Testis (tissue), 2 donors: ENCODE measurements at regions not wholly inside any gene's neighbourhood (a gene's known extent, or its start where the extent isn't known, plus 50 kb on each side); places are given as distances from the start of the nearest gene placed in this dataset.

Experiments
- POLR2A ChIP-seq: fragments of 450-650 bp; IDR thresholded peaks from one replicate; pipeline ENCODE4 v1.6.1; 2017; ENCODE audit warnings: antibody characterized with exemption, mild to moderate bottlenecking, moderate library complexity
- TF ChIP-seq, protein P1 (sequence below), 3 experiments: fragments of 450-650 bp in 2 of 3; fragments of 200-600 bp in 1 of 3; sonication (generic) in 1 of 3; IDR thresholded peaks; one replicate each; pipeline ENCODE4 v1.5.1; 2016 to 2019; ENCODE audit warnings: antibody characterized with exemption in 3 of 3, mild to moderate bottlenecking in 2 of 3, moderate library complexity in 1 of 3

DNA sequence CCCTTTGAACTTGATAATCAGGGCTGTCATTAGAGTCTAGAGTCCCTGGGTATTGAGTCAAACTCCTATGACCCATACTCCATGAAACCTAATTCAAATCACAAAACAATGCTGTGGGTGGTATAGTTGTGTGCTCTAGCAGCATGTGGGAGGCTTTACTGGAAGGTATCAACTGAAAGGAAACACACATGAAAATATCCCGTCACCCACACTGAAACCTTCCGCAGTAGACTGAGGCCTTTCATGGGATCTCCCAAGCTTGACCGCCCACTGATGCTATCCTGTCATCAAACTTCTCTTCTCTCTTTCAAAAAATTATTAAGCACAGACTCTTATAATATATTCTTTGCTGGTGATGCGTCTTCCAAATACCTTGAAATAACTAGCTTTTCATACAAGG is 569.1 kb upstream of the MEF2C start:
- TF ChIP-seq, protein P1, sequence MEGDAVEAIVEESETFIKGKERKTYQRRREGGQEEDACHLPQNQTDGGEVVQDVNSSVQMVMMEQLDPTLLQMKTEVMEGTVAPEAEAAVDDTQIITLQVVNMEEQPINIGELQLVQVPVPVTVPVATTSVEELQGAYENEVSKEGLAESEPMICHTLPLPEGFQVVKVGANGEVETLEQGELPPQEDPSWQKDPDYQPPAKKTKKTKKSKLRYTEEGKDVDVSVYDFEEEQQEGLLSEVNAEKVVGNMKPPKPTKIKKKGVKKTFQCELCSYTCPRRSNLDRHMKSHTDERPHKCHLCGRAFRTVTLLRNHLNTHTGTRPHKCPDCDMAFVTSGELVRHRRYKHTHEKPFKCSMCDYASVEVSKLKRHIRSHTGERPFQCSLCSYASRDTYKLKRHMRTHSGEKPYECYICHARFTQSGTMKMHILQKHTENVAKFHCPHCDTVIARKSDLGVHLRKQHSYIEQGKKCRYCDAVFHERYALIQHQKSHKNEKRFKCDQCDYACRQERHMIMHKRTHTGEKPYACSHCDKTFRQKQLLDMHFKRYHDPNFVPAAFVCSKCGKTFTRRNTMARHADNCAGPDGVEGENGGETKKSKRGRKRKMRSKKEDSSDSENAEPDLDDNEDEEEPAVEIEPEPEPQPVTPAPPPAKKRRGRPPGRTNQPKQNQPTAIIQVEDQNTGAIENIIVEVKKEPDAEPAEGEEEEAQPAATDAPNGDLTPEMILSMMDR (IDR thresholded peaks at IDR 0.05) = no peak
- no peak for TF ChIP-seq POLR2A
